Natural killer cell (primary cell): ENCODE measurements at regions not wholly inside any gene's neighbourhood (a gene's known extent, or its start where the extent isn't known, plus 50 kb on each side); places are given as distances from the start of the nearest gene placed in this dataset.

ENCODE experiments used
- ATAC-seq, 3 donors: fragments of 150-1000 bp in 2 of 3; fragments of 200-7000 bp in 1 of 3; cut with Tn5 transposase; 1 replicate in 1 of 3; 2 replicates in 2 of 3; pipeline ENCODE4 v1.10.0; 2021; ENCODE audit warnings: mild to moderate bottlenecking in 2 of 3, moderate library complexity in 2 of 3
- DNase-seq, 2 donors: peaks; one replicate each; pipeline versions ENCODE4 v3.0.0 to v3.0.0-alpha.2; 2013 to 2021; ENCODE audit warnings: mixed read lengths in 1 of 2
- H3K27ac ChIP-seq: one replicate; pipeline ENCODE4 v1.5.1; 2013; ENCODE audit warnings: mild to moderate bottlenecking, low read length
- H3K27me3 ChIP-seq: one replicate; pipeline ENCODE4 v1.6.1; 2013; ENCODE audit warnings: low read length; ENCODE audit not compliant: control insufficient read depth, insufficient read depth
- H3K36me3 ChIP-seq: one replicate; pipeline ENCODE4 v1.6.1; 2013; ENCODE audit warnings: low read length; ENCODE audit not compliant: control insufficient read depth, insufficient read depth
- H3K4me1 ChIP-seq: one replicate; pipeline ENCODE4 v1.6.1; 2013; ENCODE audit warnings: low read length; ENCODE audit not compliant: control insufficient read depth, insufficient read depth
- H3K4me3 ChIP-seq: one replicate; pipeline ENCODE4 v1.5.1; 2013; ENCODE audit warnings: low read length
- H3K9me3 ChIP-seq: one replicate; pipeline ENCODE4 v1.6.1; 2013; ENCODE audit warnings: low read length; ENCODE audit not compliant: control insufficient read depth, insufficient read depth
- H3K27ac Mint-ChIP-seq, 2 donors: one replicate each; pipeline ENCODE4 v1.8.0; 2022; ENCODE audit warnings: mild to moderate bottlenecking in 2 of 2, mixed read lengths in 2 of 2, moderate library complexity in 1 of 2
- H3K27me3 Mint-ChIP-seq, 2 donors: one replicate each; pipeline ENCODE4 v1.8.0; 2022; ENCODE audit warnings: low read depth in 2 of 2, mixed read lengths in 2 of 2
- H3K36me3 Mint-ChIP-seq: one replicate; pipeline ENCODE4 v1.8.0; 2022; ENCODE audit warnings: mixed read lengths
- H3K4me1 Mint-ChIP-seq, 2 donors: one replicate each; pipeline ENCODE4 v1.8.0; 2022; ENCODE audit warnings: mixed read lengths in 2 of 2
- H3K4me3 Mint-ChIP-seq: one replicate; pipeline ENCODE4 v1.8.0; 2022; ENCODE audit warnings: mild to moderate bottlenecking, moderate library complexity, mixed read lengths
- H3K9me3 Mint-ChIP-seq, 2 donors: one replicate each; pipeline ENCODE4 v1.8.0; 2022; ENCODE audit warnings: mixed read lengths in 2 of 2
- CTCF ChIP-seq: fragments of 200-600 bp; IDR thresholded peaks from one replicate; pipeline ENCODE4 v1.8.0; 2022; ENCODE audit warnings: antibody characterized with exemption
- WGBS: methylation state at CpG from one replicate; pipeline ENCODE4 v1.1.7; 2013; ENCODE audit warnings: missing lambda C conversion rate; ENCODE audit not compliant: insufficient coverage; 5-methylcytosine and 5-hydroxymethylcytosine counted together
- intact Hi-C: fragments of 100-400 bp; cut with micrococcal nuclease; formaldehyde crosslinking; loops from one replicate; pipeline ENCODE4 v1.14.2; 2022

- intact Hi-C loops: loop anchor here (10.0 kb wide), 1 partner anchor 142 kb away; no protein-coding TSS in a partner anchor
- ATAC-seq: no peak
- Mint-ChIP-seq H3K4me3 (no peak overlapping the region), H3K36me3 (no peaks in the 10 kb centered on the region), H3K27me3 (no peaks in the 10 kb centered on the region), H3K4me1 (peaks cover 0 to 4% of the 10 kb centered on the region in 2 donors), H3K9me3 (no peaks in the 10 kb centered on the region), H3K27ac (no peak overlapping the region)
- TF ChIP-seq CTCF: no peak
- DNase-seq: no peak
- Histone ChIP-seq H3K36me3 (no peaks in the 10 kb centered on the region), H3K27ac (no peak overlapping the region), H3K27me3 (no peaks in the 10 kb centered on the region), H3K9me3 (no peaks in the 10 kb centered on the region), H3K4me3 (no peak overlapping the region), H3K4me1 (peaks cover 5% of the 10 kb centered on the region)
- WGBS: 91% methylated on average over 8 of the region's 8 CpGs
Measured at GRCh38 chr21:29232530-29233255, 66.0 kb upstream of the BACH1 start.

- Mint-ChIP-seq H3K27me3 (no peaks in the 10 kb centered on the region), H3K27ac (no peak overlapping the region), H3K36me3 (no peaks in the 10 kb centered on the region), H3K9me3 (no peaks in the 10 kb centered on the region), H3K4me1 (peaks cover 0 to 4% of the 10 kb centered on the region in 2 donors), H3K4me3 (no peak overlapping the region)
- no peaks in the 10 kb centered on the region for H3K27me3 ChIP-seq
- intact Hi-C loops: loop anchor here (10.0 kb wide), 1 partner anchor 142 kb away; no protein-coding TSS in a partner anchor
- H3K4me3 ChIP-seq: no peak overlapping the region
- H3K4me1 ChIP-seq: peaks cover 5% of the 10 kb centered on the region
- DNase-seq: peak in 1 of 2 donors; percentile 29
- H3K27ac ChIP-seq: peak overlapping the region; percentile 9
- H3K9me3 ChIP-seq: no peaks in the 10 kb centered on the region
- H3K36me3 ChIP-seq: no peaks in the 10 kb centered on the region
- no peak for ATAC-seq
- WGBS: 29% methylated on average over 5 of the region's 7 CpGs
- TF ChIP-seq CTCF: no peak
Measured at GRCh38 chr21:29233256-29233546, 65.5 kb upstream of the BACH1 start.

GRCh38 chr21:29233611-29234540 is 64.8 kb upstream of the BACH1 start:
- Mint-ChIP-seq H3K4me1 (peaks cover 0 to 4% of the 10 kb centered on the region in 2 donors), H3K27ac (no peak overlapping the region), H3K36me3 (no peaks in the 10 kb centered on the region), H3K4me3 (no peak overlapping the region), H3K9me3 (no peaks in the 10 kb centered on the region), H3K27me3 (no peaks in the 10 kb centered on the region)
- H3K27me3 ChIP-seq: no peaks in the 10 kb centered on the region
- no peak for TF ChIP-seq CTCF
- no peak for ATAC-seq
- H3K4me1 ChIP-seq: peaks cover 5% of the 10 kb centered on the region
- peak overlapping the region; percentile 9 for H3K27ac ChIP-seq
- no peaks in the 10 kb centered on the region for H3K36me3 ChIP-seq
- intact Hi-C loops: loop anchor here (10.0 kb wide), 1 partner anchor 141 kb away; no protein-coding TSS in a partner anchor
- WGBS: 81% methylated on average over 11 of the region's 11 CpGs
- H3K4me3 ChIP-seq: no peak overlapping the region
- no peak for DNase-seq
- H3K9me3 ChIP-seq: no peaks in the 10 kb centered on the region
